AML-193 (cell line): ENCODE measurements at regions not wholly inside any gene's neighbourhood (a gene's known extent, or its start where the extent isn't known, plus 50 kb on each side); places are given as distances from the start of the nearest gene placed in this dataset.
A peak's percentile ranks its signal among the peaks of the same experiment; 100 is the strongest.

Experiments used
- DNase-seq, 2 experiments: peaks; one replicate each; lab custom pipeline; 2025; lab: John Stamatoyannopoulos, UW

GRCh38 chrX:109842611-109843010 lies 109.6 kb upstream of the ACSL4 start:
- no peak for DNase-seq

GRCh38 chrX:109843963-109844751 lies 111.1 kb upstream of the ACSL4 start:
- DNase-seq: no peak

- no peak for DNase-seq
Measured at GRCh38 chrX:109844986-109845385, 111.9 kb upstream of the ACSL4 start.

GRCh38 chrX:109845996-109846395 lies 112.9 kb upstream of the ACSL4 start:
- DNase-seq: no peak

GRCh38 chrX:109847257-109848187 lies 114.5 kb upstream of the ACSL4 start:
- no peak for DNase-seq

GRCh38 chrX:109848461-109849050 lies 115.5 kb upstream of the ACSL4 start:
- no peak for DNase-seq

GRCh38 chrX:109854096-109854495 lies 121.0 kb upstream of the ACSL4 start:
- DNase-seq: no peak

- peak; percentile 17 to 39 for DNase-seq
Measured at GRCh38 chrX:109855501-109855900, 122.4 kb upstream of the ACSL4 start.

GRCh38 chrX:109856974-109857373 lies 123.9 kb upstream of the ACSL4 start:
- DNase-seq: peak in 1 of 2 experiments; percentile 53

- no peak for DNase-seq
Measured at GRCh38 chrX:109857584-109858228, 124.6 kb upstream of the ACSL4 start.

- no peak for DNase-seq
Measured at GRCh38 chrX:109858602-109859341, 125.7 kb upstream of the ACSL4 start.

- DNase-seq: no peak
Measured at GRCh38 chrX:109859651-109860050, 126.6 kb upstream of the ACSL4 start.

GRCh38 chrX:109862433-109862832 lies 129.4 kb upstream of the ACSL4 start:
- DNase-seq: no peak

- no peak for DNase-seq
Measured at GRCh38 chrX:109863811-109864210, 130.8 kb upstream of the ACSL4 start.

- DNase-seq: no peak
Measured at GRCh38 chrX:109871121-109871888, 131.6 kb upstream of the TMEM164 start.

- no peak for DNase-seq
Measured at GRCh38 chrX:109872021-109872732, 130.7 kb upstream of the TMEM164 start.

GRCh38 chrX:109873574-109873973 lies 129.3 kb upstream of the TMEM164 start:
- peak in 1 of 2 experiments; percentile 2 for DNase-seq

- DNase-seq: no peak
Measured at GRCh38 chrX:109873983-109874382, 128.9 kb upstream of the TMEM164 start.

- no peak for DNase-seq
Measured at GRCh38 chrX:109874548-109874947, 128.4 kb upstream of the TMEM164 start.

- DNase-seq: no peak
Measured at GRCh38 chrX:109875831-109876230, 127.1 kb upstream of the TMEM164 start.
